SK-N-SH (cell line): ENCODE measurements at regions not wholly inside any gene's neighbourhood (a gene's known extent, or its start where the extent isn't known, plus 50 kb on each side); places are given as distances from the start of the nearest gene placed in this dataset.

Source experiments
- CTCF ChIA-PET: fragments of 300-600, 350-600 bp; formaldehyde crosslinking; extraction: SDS; loops from one replicate; lab custom pipeline; 2021; lab: Yijun Ruan, JAX
- POLR2A ChIA-PET: fragments of 350-600 bp; sonication (Branson Sonifier 250); formaldehyde crosslinking; extraction: SDS; loops from one replicate; lab custom pipeline; 2020; ENCODE audit warnings: antibody characterized with exemption, inconsistent platforms; lab: Yijun Ruan, JAX
- DNase-seq: peaks from one replicate; pipeline ENCODE4 v3.0.0; 2012
- H2AFZ ChIP-seq: fragments of 200-600 bp; sonication (generic); 2 replicates; pipeline ENCODE4 v1.8.1; 2016; ENCODE audit warnings: antibody characterized with exemption, mild to moderate bottlenecking, low read depth
- H3F3A ChIP-seq: fragments of 200-600 bp; sonication (generic); replicated peaks from 2 replicates; pipeline ENCODE3; 2016; ENCODE audit warnings: antibody characterized with exemption, mild to moderate bottlenecking; ENCODE audit not compliant: insufficient read depth
- H3K27ac ChIP-seq, 2 experiments: fragments of 200-500 bp in 1 of 2; fragments of 200-600 bp in 1 of 2; sonication (Bioruptor generic) in 1 of 2; sonication (generic), shearing (Covaris generic) in 1 of 2; 2 replicates each; pipeline versions ENCODE4 v1.5.1 to v1.6.1; 2014 to 2016; ENCODE audit warnings: low read depth in 2 of 2, inconsistent platforms in 1 of 2, low read length in 1 of 2, mild to moderate bottlenecking in 1 of 2, mixed read lengths in 1 of 2
- H3K27me3 ChIP-seq: fragments of 200-600 bp; sonication (generic), shearing (Covaris generic); 2 replicates; pipeline ENCODE4 v1.6.1; 2016; ENCODE audit warnings: mixed run types; ENCODE audit not compliant: insufficient read depth
- H3K36me3 ChIP-seq, 2 experiments: fragments of 200-500 bp in 1 of 2; fragments of 200-600 bp in 1 of 2; sonication (Bioruptor generic) in 1 of 2; sonication (generic) in 1 of 2; replicated peaks in 1 of 2; 2 replicates each; pipeline versions ENCODE3 to v1.5.1; 2014 to 2016; ENCODE audit warnings: low read length in 1 of 2, mild to moderate bottlenecking in 1 of 2; ENCODE audit not compliant: insufficient read depth in 2 of 2, control insufficient read depth in 1 of 2
- H3K4me1 ChIP-seq, 2 experiments: fragments of 200-500 bp in 1 of 2; fragments of 200-600 bp in 1 of 2; sonication (Bioruptor generic) in 1 of 2; sonication (generic), shearing (Covaris generic) in 1 of 2; 2 replicates each; pipeline versions ENCODE4 v1.5.1 to v1.6.1; 2014 to 2016; ENCODE audit warnings: low read depth in 1 of 2, low read length in 1 of 2, mixed run types in 1 of 2; ENCODE audit not compliant: insufficient read depth in 2 of 2, control insufficient read depth in 1 of 2
- H3K4me2 ChIP-seq: fragments of 200-600 bp; sonication (generic), shearing (Covaris generic); 2 replicates; pipeline ENCODE4 v1.6.1; 2017; ENCODE audit warnings: mixed run types
- H3K4me3 ChIP-seq, 2 experiments: fragments of 200-500 bp in 1 of 2; fragments of 200-600 bp in 1 of 2; sonication (Bioruptor generic) in 1 of 2; sonication (generic), shearing (Covaris generic) in 1 of 2; 2 replicates each; pipeline versions ENCODE4 v1.5.1 to v1.8.1; 2014 to 2016; ENCODE audit warnings: low read depth in 2 of 2, inconsistent platforms in 1 of 2, low read length in 1 of 2, mild to moderate bottlenecking in 1 of 2, mixed read lengths in 1 of 2, moderate library complexity in 1 of 2
- H3K79me2 ChIP-seq: fragments of 200-600 bp; sonication (generic); 2 replicates; pipeline ENCODE4 v1.8.1; 2017; ENCODE audit warnings: mild to moderate bottlenecking; ENCODE audit not compliant: insufficient read depth
- H3K9ac ChIP-seq: fragments of 200-600 bp; sonication (generic); 2 replicates; pipeline ENCODE4 v1.6.1; 2017; ENCODE audit warnings: mixed run types
- H3K9me2 ChIP-seq: fragments of 200-600 bp; sonication (generic); 2 replicates; pipeline ENCODE4 v1.6.1; 2017; ENCODE audit warnings: mixed run types
- H3K9me3 ChIP-seq: fragments of 200-600 bp; sonication (generic); 2 replicates; pipeline ENCODE4 v1.6.1; 2017; ENCODE audit warnings: mixed run types, mild to moderate bottlenecking, moderate library complexity
- H4K20me1 ChIP-seq: fragments of 200-600 bp; sonication (generic); 2 replicates; pipeline ENCODE4 v1.6.1; 2017; ENCODE audit warnings: mild to moderate bottlenecking, mixed run types; ENCODE audit not compliant: insufficient read depth
- ELF1 ChIP-seq: IDR thresholded peaks from 2 replicates; pipeline ENCODE4 v1.4.0; 2012
- EP300 ChIP-seq, 2 experiments: IDR thresholded peaks; 2 replicates each; pipeline versions ENCODE4 v1.4.0 to v1.6.1; 2012; ENCODE audit warnings: borderline replicate concordance in 1 of 2, low read depth in 1 of 2, low read length in 1 of 2
- FOXJ3 ChIP-seq: sonication (generic); formaldehyde crosslinking; IDR thresholded peaks from 2 replicates; pipeline ENCODE4 v1.5.1; 2020; ENCODE audit warnings: mild to moderate bottlenecking, missing genetic modification reagents
- GABPA ChIP-seq: IDR thresholded peaks from 2 replicates; pipeline ENCODE4 v1.4.0; 2012; ENCODE audit warnings: low read depth, mild to moderate bottlenecking
- GATA2 ChIP-seq: sonication (generic); formaldehyde crosslinking; IDR thresholded peaks from 2 replicates; pipeline ENCODE4 v1.5.0; 2020; ENCODE audit warnings: mild to moderate bottlenecking, missing genetic modification reagents
- MEF2A ChIP-seq: IDR thresholded peaks from 2 replicates; pipeline ENCODE4 v1.4.0; 2012; ENCODE audit warnings: low read depth, borderline replicate concordance
- NFIC ChIP-seq: IDR thresholded peaks from 2 replicates; pipeline ENCODE4 v1.4.0; 2012; ENCODE audit warnings: borderline replicate concordance
- NRF1 ChIP-seq: IDR thresholded peaks from 2 replicates; pipeline ENCODE4 v1.6.1; 2012; ENCODE audit warnings: low read depth, mild to moderate bottlenecking, low read length
- RFX5 ChIP-seq: IDR thresholded peaks from 2 replicates; pipeline ENCODE4 v1.6.1; 2012; ENCODE audit warnings: mild to moderate bottlenecking, improper control_type of control experiment, low read length
- RXRA ChIP-seq: IDR thresholded peaks from 2 replicates; pipeline ENCODE4 v1.4.0; 2012; ENCODE audit warnings: low read depth, mild to moderate bottlenecking, borderline replicate concordance
- SIN3A ChIP-seq: IDR thresholded peaks from 2 replicates; pipeline ENCODE4 v1.6.1; 2012; ENCODE audit warnings: low read depth, mild to moderate bottlenecking, low read length, moderate library complexity, borderline replicate concordance
- SMC3 ChIP-seq: IDR thresholded peaks from 2 replicates; pipeline ENCODE4 v1.6.1; 2012; ENCODE audit warnings: low read depth, low read length, improper control_type of control experiment
- TEAD4 ChIP-seq: IDR thresholded peaks from 2 replicates; pipeline ENCODE4 v1.4.0; 2012; ENCODE audit warnings: mild to moderate bottlenecking, borderline replicate concordance; ENCODE audit not compliant: insufficient read depth
- WGBS: methylation state at CpG from one replicate; pipeline ENCODE4 v1.1.6; 2017; ENCODE audit warnings: low lambda C conversion rate; 5-methylcytosine and 5-hydroxymethylcytosine counted together
- TF ChIP-seq, protein P1 (sequence below): fragments of 150-350 bp; IDR thresholded peaks from 2 replicates; pipeline ENCODE4 v1.6.1; 2017; ENCODE audit warnings: antibody characterized with exemption, low read length, low read depth, borderline replicate concordance
- TF ChIP-seq, protein P2 (sequence below): IDR thresholded peaks from 2 replicates; pipeline ENCODE4 v1.4.0; 2012; ENCODE audit warnings: low read depth, borderline replicate concordance
- TF ChIP-seq, protein P3 (sequence below): IDR thresholded peaks from 2 replicates; pipeline ENCODE4; 2012
- TF ChIP-seq, protein P4 (sequence below): IDR thresholded peaks from 2 replicates; pipeline ENCODE4 v1.4.0; 2012; ENCODE audit warnings: low read depth, borderline replicate concordance
- TF ChIP-seq, protein P5 (sequence below): fragments of 150-350 bp; IDR thresholded peaks from 2 replicates; pipeline ENCODE4 v1.6.1; 2016; ENCODE audit warnings: mild to moderate bottlenecking, low read depth, low read length
- TF ChIP-seq, protein P6 (sequence below): IDR thresholded peaks from 2 replicates; pipeline ENCODE4 v1.6.1; 2012; ENCODE audit warnings: mild to moderate bottlenecking, low read depth, low read length, moderate library complexity

DNA sequence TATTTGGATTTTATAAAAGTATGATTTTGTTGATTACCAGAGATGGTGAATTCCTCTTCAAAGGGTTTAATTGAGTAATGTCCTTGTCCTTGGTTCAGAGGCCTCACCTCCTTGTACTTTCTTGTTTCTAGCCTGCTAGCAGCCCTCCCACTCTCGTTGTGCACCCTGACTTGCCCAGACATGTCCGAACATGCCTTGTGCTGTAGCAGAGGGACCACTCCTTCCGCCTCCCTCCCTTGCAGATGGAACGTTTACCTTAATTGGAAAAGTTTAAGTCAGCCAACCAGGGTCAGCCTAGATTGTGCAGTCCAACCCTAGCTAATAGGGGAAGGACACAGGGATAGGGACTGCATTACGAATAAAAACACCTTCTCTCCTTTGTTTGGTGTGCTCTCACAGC lies 406.9 kb upstream of the NMUR2 start:
- Histone ChIP-seq H3K4me2 (no peak overlapping the region), H3F3A (no peaks in the 10 kb centered on the region), H3K9me3 (no peaks in the 10 kb centered on the region), H3K4me1 (no peaks in the 10 kb centered on the region), H4K20me1 (no peaks in the 10 kb centered on the region), H3K27me3 (no peaks in the 10 kb centered on the region), H3K79me2 (no peaks in the 10 kb centered on the region), H3K4me3 (no peak overlapping the region), H3K27ac (no peak overlapping the region), H3K9ac (no peak overlapping the region), H3K9me2 (no peaks in the 10 kb centered on the region), H3K36me3 (no peaks in the 10 kb centered on the region), H2AFZ (no peak overlapping the region)
- POLR2A ChIA-PET: no interaction called here
- CTCF ChIA-PET: no interaction called here
- DNase-seq: no peak
- WGBS: 16% methylated on average over 5 of the region's 5 CpGs
- no peak for TF ChIP-seq RXRA
- TF ChIP-seq, protein P1, sequence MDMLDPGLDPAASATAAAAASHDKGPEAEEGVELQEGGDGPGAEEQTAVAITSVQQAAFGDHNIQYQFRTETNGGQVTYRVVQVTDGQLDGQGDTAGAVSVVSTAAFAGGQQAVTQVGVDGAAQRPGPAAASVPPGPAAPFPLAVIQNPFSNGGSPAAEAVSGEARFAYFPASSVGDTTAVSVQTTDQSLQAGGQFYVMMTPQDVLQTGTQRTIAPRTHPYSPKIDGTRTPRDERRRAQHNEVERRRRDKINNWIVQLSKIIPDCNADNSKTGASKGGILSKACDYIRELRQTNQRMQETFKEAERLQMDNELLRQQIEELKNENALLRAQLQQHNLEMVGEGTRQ: no peak
- TF ChIP-seq, protein P2, sequence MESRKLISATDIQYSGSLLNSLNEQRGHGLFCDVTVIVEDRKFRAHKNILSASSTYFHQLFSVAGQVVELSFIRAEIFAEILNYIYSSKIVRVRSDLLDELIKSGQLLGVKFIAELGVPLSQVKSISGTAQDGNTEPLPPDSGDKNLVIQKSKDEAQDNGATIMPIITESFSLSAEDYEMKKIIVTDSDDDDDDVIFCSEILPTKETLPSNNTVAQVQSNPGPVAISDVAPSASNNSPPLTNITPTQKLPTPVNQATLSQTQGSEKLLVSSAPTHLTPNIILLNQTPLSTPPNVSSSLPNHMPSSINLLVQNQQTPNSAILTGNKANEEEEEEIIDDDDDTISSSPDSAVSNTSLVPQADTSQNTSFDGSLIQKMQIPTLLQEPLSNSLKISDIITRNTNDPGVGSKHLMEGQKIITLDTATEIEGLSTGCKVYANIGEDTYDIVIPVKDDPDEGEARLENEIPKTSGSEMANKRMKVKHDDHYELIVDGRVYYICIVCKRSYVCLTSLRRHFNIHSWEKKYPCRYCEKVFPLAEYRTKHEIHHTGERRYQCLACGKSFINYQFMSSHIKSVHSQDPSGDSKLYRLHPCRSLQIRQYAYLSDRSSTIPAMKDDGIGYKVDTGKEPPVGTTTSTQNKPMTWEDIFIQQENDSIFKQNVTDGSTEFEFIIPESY: no peak
- TF ChIP-seq, protein P3, sequence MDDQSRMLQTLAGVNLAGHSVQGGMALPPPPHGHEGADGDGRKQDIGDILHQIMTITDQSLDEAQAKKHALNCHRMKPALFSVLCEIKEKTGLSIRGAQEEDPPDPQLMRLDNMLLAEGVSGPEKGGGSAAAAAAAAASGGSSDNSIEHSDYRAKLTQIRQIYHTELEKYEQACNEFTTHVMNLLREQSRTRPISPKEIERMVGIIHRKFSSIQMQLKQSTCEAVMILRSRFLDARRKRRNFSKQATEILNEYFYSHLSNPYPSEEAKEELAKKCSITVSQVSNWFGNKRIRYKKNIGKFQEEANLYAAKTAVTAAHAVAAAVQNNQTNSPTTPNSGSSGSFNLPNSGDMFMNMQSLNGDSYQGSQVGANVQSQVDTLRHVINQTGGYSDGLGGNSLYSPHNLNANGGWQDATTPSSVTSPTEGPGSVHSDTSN: no peak
- no peak for TF ChIP-seq GATA2 (CRISPR knock-in tag)
- TF ChIP-seq ELF1: no peak
- TF ChIP-seq NRF1: no peak
- TF ChIP-seq GABPA: no peak
- no peak for TF ChIP-seq RFX5
- TF ChIP-seq, protein P4, sequence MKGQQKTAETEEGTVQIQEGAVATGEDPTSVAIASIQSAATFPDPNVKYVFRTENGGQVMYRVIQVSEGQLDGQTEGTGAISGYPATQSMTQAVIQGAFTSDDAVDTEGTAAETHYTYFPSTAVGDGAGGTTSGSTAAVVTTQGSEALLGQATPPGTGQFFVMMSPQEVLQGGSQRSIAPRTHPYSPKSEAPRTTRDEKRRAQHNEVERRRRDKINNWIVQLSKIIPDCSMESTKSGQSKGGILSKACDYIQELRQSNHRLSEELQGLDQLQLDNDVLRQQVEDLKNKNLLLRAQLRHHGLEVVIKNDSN: no peak
- no peak for TF ChIP-seq MEF2A
- TF ChIP-seq, protein P5, sequence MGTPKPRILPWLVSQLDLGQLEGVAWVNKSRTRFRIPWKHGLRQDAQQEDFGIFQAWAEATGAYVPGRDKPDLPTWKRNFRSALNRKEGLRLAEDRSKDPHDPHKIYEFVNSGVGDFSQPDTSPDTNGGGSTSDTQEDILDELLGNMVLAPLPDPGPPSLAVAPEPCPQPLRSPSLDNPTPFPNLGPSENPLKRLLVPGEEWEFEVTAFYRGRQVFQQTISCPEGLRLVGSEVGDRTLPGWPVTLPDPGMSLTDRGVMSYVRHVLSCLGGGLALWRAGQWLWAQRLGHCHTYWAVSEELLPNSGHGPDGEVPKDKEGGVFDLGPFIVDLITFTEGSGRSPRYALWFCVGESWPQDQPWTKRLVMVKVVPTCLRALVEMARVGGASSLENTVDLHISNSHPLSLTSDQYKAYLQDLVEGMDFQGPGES: no peak
- TF ChIP-seq, protein P6, sequence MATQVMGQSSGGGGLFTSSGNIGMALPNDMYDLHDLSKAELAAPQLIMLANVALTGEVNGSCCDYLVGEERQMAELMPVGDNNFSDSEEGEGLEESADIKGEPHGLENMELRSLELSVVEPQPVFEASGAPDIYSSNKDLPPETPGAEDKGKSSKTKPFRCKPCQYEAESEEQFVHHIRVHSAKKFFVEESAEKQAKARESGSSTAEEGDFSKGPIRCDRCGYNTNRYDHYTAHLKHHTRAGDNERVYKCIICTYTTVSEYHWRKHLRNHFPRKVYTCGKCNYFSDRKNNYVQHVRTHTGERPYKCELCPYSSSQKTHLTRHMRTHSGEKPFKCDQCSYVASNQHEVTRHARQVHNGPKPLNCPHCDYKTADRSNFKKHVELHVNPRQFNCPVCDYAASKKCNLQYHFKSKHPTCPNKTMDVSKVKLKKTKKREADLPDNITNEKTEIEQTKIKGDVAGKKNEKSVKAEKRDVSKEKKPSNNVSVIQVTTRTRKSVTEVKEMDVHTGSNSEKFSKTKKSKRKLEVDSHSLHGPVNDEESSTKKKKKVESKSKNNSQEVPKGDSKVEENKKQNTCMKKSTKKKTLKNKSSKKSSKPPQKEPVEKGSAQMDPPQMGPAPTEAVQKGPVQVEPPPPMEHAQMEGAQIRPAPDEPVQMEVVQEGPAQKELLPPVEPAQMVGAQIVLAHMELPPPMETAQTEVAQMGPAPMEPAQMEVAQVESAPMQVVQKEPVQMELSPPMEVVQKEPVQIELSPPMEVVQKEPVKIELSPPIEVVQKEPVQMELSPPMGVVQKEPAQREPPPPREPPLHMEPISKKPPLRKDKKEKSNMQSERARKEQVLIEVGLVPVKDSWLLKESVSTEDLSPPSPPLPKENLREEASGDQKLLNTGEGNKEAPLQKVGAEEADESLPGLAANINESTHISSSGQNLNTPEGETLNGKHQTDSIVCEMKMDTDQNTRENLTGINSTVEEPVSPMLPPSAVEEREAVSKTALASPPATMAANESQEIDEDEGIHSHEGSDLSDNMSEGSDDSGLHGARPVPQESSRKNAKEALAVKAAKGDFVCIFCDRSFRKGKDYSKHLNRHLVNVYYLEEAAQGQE: no peak
- no peak for TF ChIP-seq TEAD4
- TF ChIP-seq NFIC: no peak
- no peak for TF ChIP-seq EP300 (IDR thresholded peaks at IDR 0.05; ENCODE audit: borderline replicate concordance in 1 of 2, low read depth in 1 of 2, low read length in 1 of 2)
- TF ChIP-seq SMC3: no peak
- TF ChIP-seq FOXJ3 (CRISPR knock-in tag): no peak
- TF ChIP-seq SIN3A: no peak
